NT2/D1 (cell line): ENCODE measurements at regions not wholly inside any gene's neighbourhood (a gene's known extent, or its start where the extent isn't known, plus 50 kb on each side); places are given as distances from the start of the nearest gene placed in this dataset.

Source experiments
- DNase-seq: peaks from one replicate; pipeline ENCODE4 v3.0.0-alpha.2; 2011; ENCODE audit warnings: low read depth, low spot score
- H3K27me3 ChIP-seq: 2 replicates; pipeline ENCODE4 v1.6.0; 2011; ENCODE audit warnings: mild to moderate bottlenecking; ENCODE audit not compliant: insufficient read length, insufficient read depth
- H3K36me3 ChIP-seq: 2 replicates; pipeline ENCODE4 v1.6.1; 2011; ENCODE audit warnings: mild to moderate bottlenecking, low read length, mixed read lengths; ENCODE audit not compliant: insufficient read depth, insufficient read length
- H3K4me1 ChIP-seq: 2 replicates; pipeline ENCODE4 v1.5.1; 2011; ENCODE audit not compliant: insufficient read depth, insufficient read length
- H3K4me3 ChIP-seq: 2 replicates; pipeline ENCODE4 v1.5.1; 2011; ENCODE audit warnings: low read depth; ENCODE audit not compliant: insufficient read length
- H3K9ac ChIP-seq: 2 replicates; pipeline ENCODE4 v1.6.0; 2011; ENCODE audit warnings: low read depth; ENCODE audit not compliant: insufficient read length
- H3K9me3 ChIP-seq: 2 replicates; pipeline ENCODE4 v1.5.1; 2011; ENCODE audit warnings: mild to moderate bottlenecking, low read length; ENCODE audit not compliant: insufficient read depth
- SUZ12 ChIP-seq: IDR thresholded peaks from 2 replicates; pipeline ENCODE4 v1.6.1; 2011; ENCODE audit not compliant: insufficient read length, insufficient read depth; ENCODE audit errors: extremely low read depth
- YY1 ChIP-seq: IDR thresholded peaks from 2 replicates; pipeline ENCODE4 v1.6.1; 2011; ENCODE audit not compliant: insufficient read length, insufficient read depth
- ZNF274 ChIP-seq: IDR thresholded peaks from 2 replicates; pipeline ENCODE4 v1.6.1; 2011; ENCODE audit warnings: mild to moderate bottlenecking, low read depth, low read length

DNA sequence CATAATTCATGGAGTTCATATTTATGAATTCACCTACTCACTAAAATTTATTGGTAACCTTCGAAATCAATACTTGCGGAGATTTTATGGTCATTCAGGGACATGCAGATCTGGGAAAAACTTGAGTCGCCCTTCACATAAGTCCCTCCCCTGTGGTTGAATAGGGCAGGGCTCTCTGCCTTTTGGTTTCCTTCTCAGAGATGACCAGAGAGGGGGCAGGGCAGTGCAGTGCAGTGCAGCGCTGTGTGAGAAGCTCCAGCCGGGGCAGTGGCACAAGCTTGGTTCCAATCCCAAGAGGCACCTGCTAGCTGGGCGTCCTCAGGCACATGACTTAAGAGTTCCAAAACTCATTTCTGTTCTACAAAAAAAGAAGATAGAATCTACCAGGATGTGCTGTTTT, 274.4 kb upstream of the RAB6C start:
- H3K4me3 ChIP-seq, result no peak overlapping the region
- TF ChIP-seq SUZ12 (no peak), YY1 (no peak), ZNF274 (no peak)
- no peaks in the 10 kb centered on the region for H3K9me3 ChIP-seq
- H3K4me1 ChIP-seq, result peaks cover 13% of the 10 kb centered on the region
- H3K36me3 ChIP-seq, result no peaks in the 10 kb centered on the region
- no peak for DNase-seq
- H3K27me3 ChIP-seq, result no peaks in the 10 kb centered on the region
- no peak overlapping the region for H3K9ac ChIP-seq

DNA sequence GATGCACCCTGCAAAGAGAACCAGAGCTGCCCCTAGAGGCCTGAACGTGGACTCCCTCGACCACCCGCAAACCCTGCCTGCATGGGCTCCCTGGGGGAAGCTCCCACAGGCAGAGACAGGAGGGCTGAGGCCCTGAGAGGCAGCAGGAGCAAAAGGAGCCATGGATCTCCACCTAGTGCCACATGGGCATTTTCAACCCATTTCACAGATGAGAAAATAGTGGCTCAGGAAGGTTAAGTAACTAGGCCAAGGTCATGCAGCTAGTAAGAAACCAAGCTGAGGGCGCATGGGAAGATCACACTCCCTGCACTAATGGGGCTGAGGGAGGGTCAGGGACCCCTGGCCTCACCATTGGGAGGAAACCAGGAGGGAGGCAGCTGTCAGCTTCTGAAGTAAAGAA, 271.7 kb upstream of the RAB6C start:
- no peak for TF ChIP-seq YY1
- TF ChIP-seq SUZ12, result no peak
- TF ChIP-seq ZNF274, result no peak
- DNase-seq, result no peak
- no peak overlapping the region for H3K4me3 ChIP-seq
- no peak overlapping the region for H3K9ac ChIP-seq
- no peaks in the 10 kb centered on the region for H3K36me3 ChIP-seq
- no peaks in the 10 kb centered on the region for H3K27me3 ChIP-seq
- no peaks in the 10 kb centered on the region for H3K9me3 ChIP-seq
- peaks cover 17% of the 10 kb centered on the region for H3K4me1 ChIP-seq

DNA sequence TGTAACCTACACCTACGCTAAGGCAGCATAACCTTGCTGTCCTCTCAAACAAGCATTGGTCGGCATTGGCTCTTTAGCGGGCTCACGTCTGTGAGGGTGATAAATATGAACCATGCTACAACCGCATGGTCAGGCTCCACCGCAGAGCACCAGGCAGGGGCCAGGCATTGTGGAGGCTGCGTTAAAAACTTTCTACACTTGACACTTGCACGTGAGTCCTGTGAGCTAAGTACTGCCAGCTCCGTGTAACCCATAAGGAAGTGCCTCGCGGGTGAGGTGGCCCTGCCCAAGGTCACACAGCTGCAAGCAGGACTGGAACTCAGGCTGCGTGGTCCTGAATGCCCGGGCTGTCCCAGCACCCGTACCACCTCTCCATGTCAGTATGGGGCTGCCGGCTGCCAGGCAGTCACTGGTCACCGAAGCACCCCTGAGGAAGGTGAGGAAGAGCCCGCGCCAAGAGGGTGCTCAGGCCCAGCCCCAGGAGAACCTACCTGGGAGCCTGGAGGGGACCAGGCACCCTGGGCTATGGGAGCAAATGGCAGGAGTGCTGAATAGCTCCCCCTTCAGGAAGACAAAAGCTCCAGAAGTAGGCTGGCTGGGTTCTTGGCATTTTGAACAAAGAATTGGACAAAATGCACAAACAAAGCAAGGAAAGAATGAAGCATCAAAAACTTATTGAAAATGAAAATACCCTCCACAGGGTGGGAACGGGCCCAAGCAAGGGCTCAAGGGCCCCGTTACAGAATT, 271.1 kb upstream of the RAB6C start:
- Histone ChIP-seq H3K36me3 (no peaks in the 10 kb centered on the region), H3K9ac (no peak overlapping the region), H3K9me3 (no peaks in the 10 kb centered on the region), H3K4me3 (no peak overlapping the region), H3K27me3 (no peaks in the 10 kb centered on the region), H3K4me1 (peaks cover 17% of the 10 kb centered on the region)
- TF ChIP-seq YY1 (no peak), ZNF274 (no peak), SUZ12 (no peak)
- no peak for DNase-seq

DNA sequence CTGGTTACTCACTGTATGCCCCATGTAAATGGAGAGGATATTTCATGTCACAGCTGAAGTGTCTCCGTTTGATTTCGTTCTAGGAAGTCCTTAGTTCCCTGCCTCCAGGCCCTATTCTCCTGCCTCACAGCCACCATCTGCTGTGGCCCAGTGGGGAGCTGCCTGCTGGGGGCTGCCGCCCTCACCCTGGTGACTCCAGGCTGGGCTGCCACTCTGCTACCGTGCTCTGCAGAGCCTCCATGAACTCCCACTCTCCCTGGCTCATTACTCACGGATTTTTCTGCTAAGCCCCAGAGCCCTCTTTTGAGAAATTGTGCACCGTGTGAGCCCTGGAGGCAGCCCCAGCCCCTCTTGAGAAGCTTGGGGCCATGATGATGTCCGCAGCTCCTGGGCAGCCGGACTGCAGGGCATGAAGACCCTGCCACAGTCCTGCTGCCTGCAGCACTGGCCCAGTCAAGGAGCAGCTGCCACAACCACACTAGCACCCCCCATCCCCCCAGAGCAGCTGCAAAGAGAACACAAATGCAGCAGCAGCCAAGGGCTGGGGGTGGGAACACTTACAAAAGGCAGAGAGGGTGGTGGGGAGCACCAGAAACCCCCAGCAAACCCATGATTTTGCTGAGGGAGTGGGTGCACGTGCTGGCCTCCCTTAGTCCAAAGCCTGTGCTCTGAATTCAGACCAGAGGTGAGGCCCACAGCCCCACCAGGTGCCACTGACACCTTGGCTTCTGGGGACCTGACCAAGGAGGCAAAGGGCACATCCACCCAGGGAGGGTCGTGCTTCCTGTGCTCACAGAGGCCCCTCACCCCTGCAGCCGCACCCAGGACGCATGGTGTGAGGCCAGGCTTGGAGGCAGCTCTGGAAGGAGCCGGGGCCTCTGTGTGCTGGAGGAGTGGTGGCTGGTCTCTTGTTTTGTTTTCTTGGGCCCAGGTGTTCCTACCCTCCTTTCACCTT, 270.2 kb upstream of the RAB6C start:
- H3K36me3 ChIP-seq, result no peaks in the 10 kb centered on the region
- H3K9ac ChIP-seq, result peak overlapping the region; percentile 76
- H3K27me3 ChIP-seq, result no peaks in the 10 kb centered on the region
- DNase-seq, result no peak
- H3K4me3 ChIP-seq, result no peak overlapping the region
- no peaks in the 10 kb centered on the region for H3K9me3 ChIP-seq
- peaks cover 17% of the 10 kb centered on the region for H3K4me1 ChIP-seq
- TF ChIP-seq ZNF274 (no peak), SUZ12 (no peak), YY1 (no peak)

DNA sequence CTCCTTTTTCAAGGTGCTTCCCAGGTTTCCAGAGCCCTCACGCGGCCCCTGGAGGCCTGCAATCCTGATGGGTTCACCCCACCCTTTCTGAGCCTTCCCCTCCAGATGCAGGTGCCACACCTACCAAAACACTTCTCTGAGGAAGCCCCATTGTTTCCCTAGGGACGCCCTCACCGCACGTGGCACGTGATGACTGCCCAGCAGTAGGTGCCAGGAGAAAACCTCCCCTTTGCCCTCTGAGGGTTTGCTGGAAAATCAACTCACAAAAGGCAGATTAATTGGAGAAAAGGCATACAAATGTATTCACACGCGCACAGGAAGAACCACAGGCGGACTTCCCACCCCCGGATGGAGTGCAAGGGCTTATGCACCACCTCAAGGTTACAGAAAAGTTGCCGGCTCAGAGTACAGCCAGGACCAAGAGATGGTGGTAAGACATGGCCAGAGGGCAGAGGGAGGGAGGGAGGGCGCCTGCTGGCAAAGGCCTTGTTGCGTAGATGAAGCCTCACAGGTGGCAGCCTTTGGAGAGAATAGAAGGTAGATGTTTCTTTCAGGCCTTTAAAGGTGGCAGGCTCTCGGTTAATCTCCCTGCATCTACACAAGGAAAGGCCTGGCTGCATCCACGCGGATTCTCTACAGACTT, 269.4 kb upstream of the RAB6C start:
- DNase-seq, result no peak
- Histone ChIP-seq H3K4me3 (no peak overlapping the region), H3K36me3 (no peaks in the 10 kb centered on the region), H3K9ac (no peak overlapping the region), H3K4me1 (peaks cover 17% of the 10 kb centered on the region), H3K27me3 (no peaks in the 10 kb centered on the region), H3K9me3 (no peaks in the 10 kb centered on the region)
- TF ChIP-seq SUZ12, result no peak
- TF ChIP-seq ZNF274, result no peak
- no peak for TF ChIP-seq YY1

DNA sequence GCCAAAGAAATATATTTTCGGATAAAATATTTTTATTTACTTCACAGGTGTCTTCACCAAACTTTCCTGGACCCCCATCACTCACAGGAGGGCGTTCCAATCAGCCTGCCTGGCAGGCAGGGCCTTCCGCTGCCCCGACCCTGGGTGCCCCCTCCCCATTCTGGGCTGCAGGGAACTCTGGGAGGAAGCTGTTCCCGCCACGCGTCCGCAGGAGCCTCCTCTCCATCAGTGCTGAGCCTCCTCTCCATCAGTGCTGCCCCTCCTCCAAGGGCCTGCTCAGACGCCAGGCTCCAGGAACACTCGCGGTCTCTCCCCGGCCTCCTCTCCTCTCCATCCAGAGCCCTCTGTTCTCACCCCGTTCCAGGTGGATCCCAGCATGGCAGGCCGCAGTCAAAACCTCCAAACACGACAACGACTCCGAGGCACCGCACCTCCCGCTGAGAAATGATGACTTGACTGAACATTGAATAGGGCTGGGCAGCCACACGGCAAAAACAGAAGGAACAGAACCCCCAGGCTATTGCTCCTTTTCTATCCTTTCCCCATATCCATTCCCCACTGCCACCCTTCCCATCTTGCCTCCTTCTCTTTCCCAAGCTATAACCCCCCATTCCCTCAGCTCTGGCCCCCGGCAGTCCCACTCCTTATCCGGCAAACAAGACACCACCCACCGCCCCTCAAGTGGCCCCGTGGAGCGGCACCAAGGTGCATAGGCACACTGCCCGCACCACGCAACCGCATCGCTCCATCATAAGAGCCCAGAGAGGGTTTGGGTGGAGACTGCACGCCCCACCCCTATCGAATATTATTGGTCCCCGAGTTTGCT, 268.6 kb upstream of the RAB6C start:
- H3K27me3 ChIP-seq, result no peaks in the 10 kb centered on the region
- no peak for DNase-seq
- no peak overlapping the region for H3K4me3 ChIP-seq
- peaks cover 17% of the 10 kb centered on the region for H3K4me1 ChIP-seq
- no peak for TF ChIP-seq SUZ12
- no peak for TF ChIP-seq YY1
- no peak for TF ChIP-seq ZNF274
- H3K9ac ChIP-seq, result no peak overlapping the region
- no peaks in the 10 kb centered on the region for H3K36me3 ChIP-seq
- H3K9me3 ChIP-seq, result no peaks in the 10 kb centered on the region
